HUES64 (cell line): ENCODE measurements at regions not wholly inside any gene's neighbourhood (a gene's known extent, or its start where the extent isn't known, plus 50 kb on each side); places are given as distances from the start of the nearest gene placed in this dataset.

Experiments
- H3K27ac ChIP-seq: 2 replicates; pipeline ENCODE4 v1.7.0; 2013; ENCODE audit warnings: low read depth, low read length, inconsistent platforms
- H3K27me3 ChIP-seq: 2 replicates; pipeline ENCODE4 v1.6.1; 2013; ENCODE audit warnings: mild to moderate bottlenecking, low read length; ENCODE audit not compliant: insufficient read depth
- H3K36me3 ChIP-seq: 2 replicates; pipeline ENCODE4 v1.6.1; 2013; ENCODE audit warnings: mild to moderate bottlenecking, low read length; ENCODE audit not compliant: insufficient read depth
- H3K4me1 ChIP-seq: 2 replicates; pipeline ENCODE4 v1.6.1; 2013; ENCODE audit warnings: mild to moderate bottlenecking, low read length, moderate library complexity; ENCODE audit not compliant: insufficient read depth
- H3K4me3 ChIP-seq: 2 replicates; pipeline ENCODE4 v1.5.1; 2013; ENCODE audit warnings: mild to moderate bottlenecking, low read length, moderate library complexity
- H3K9ac ChIP-seq: 2 replicates; pipeline ENCODE4 v1.6.1; 2013; ENCODE audit warnings: mild to moderate bottlenecking, low read depth, low read length
- H3K9me3 ChIP-seq: 2 replicates; pipeline ENCODE4 v1.6.1; 2013; ENCODE audit warnings: low read depth, low read length; ENCODE audit not compliant: insufficient read depth
- WGBS: fragments of 150-250, 120-280 bp; methylation state at CpG from one replicate; pipeline ENCODE4 v1.1.7; 2013; ENCODE audit warnings: missing lambda C conversion rate; 5-methylcytosine and 5-hydroxymethylcytosine counted together

DNA sequence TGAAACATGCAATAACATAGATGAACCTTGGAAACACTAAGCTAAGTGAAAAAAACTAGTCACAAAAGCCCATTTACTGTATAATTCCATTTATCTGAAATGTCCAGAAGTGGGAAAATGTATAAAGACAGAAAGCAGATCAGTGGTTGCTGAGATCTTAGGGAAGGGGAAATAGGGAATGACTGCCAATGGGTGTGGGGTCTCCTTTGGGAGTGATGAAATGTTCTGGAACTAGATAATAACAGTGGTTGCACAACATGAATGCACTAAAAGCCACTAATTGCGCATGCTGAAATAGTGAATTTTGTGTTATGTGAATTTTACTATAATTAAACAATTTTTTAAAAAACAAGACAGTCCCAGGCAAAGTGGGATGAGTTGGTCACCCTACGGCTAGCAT, 472.8 kb downstream of the CCDC171 start:
- H3K36me3 ChIP-seq: no peaks in the 10 kb centered on the region
- H3K27me3 ChIP-seq: no peaks in the 10 kb centered on the region
- WGBS: 99% methylated on average over 2 of the region's 2 CpGs
- no peaks in the 10 kb centered on the region for H3K4me1 ChIP-seq
- H3K9ac ChIP-seq: no peak overlapping the region
- H3K27ac ChIP-seq: no peak overlapping the region
- no peak overlapping the region for H3K4me3 ChIP-seq
- H3K9me3 ChIP-seq: no peaks in the 10 kb centered on the region

DNA sequence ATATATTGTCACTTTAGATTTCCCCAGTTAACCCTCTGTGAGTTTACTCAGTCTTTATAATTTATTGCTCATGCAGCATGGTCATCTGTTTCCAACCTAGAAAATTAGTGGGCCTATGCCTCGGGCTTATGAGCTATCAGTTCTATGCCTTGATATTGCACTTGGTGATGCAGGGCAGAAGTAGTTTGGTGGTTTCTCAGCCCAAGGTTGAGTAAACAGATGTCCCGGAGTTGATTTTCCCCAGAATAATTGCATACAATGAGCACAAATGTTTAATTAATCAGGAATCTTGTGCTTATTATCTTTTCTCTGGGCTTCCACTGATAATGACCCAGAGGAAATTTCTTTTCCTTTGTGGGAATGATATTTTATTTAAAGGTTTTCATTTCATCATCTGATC, 474.0 kb downstream of the CCDC171 start:
- no peaks in the 10 kb centered on the region for H3K9me3 ChIP-seq
- no peaks in the 10 kb centered on the region for H3K36me3 ChIP-seq
- no peaks in the 10 kb centered on the region for H3K27me3 ChIP-seq
- H3K9ac ChIP-seq: no peak overlapping the region
- no peaks in the 10 kb centered on the region for H3K4me1 ChIP-seq
- H3K4me3 ChIP-seq: no peak overlapping the region
- no peak overlapping the region for H3K27ac ChIP-seq
- 95% methylated on average over 2 of the region's 2 CpGs for WGBS

DNA sequence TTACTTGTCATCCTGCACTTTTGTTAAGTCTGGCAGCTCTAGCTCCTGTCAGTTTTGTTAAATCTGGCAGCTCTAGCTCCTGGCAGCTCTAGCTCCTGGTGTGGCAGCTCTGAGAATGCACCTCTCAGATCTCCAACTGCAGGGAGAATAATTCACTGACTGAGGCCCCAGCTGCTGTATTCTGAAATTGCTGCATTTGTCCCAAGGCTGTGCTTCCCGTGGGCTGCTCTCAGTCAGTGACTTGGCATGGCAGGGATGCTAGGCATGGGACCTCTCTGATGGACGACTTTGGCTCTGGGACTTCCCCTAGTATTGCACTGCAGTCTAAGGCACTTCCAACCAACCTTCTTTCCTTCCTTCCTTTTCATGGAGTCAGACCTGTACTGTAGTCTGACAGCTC, 475.7 kb downstream of the CCDC171 start:
- Histone ChIP-seq H3K27ac (no peak overlapping the region), H3K4me1 (no peaks in the 10 kb centered on the region), H3K4me3 (no peak overlapping the region), H3K36me3 (no peaks in the 10 kb centered on the region), H3K9me3 (no peaks in the 10 kb centered on the region), H3K9ac (no peak overlapping the region), H3K27me3 (no peaks in the 10 kb centered on the region)
- WGBS: 77% methylated on average over 2 of the region's 2 CpGs

- no peaks in the 10 kb centered on the region for H3K9me3 ChIP-seq
- no peaks in the 10 kb centered on the region for H3K4me1 ChIP-seq
- WGBS: 92% methylated on average over 6 of the region's 7 CpGs
- no peaks in the 10 kb centered on the region for H3K36me3 ChIP-seq
- no peak overlapping the region for H3K9ac ChIP-seq
- H3K27ac ChIP-seq: no peak overlapping the region
- H3K4me3 ChIP-seq: no peak overlapping the region
- H3K27me3 ChIP-seq: no peaks in the 10 kb centered on the region
These were observed 476.3 kb downstream of the CCDC171 start for GRCh38 chr9:16029046-16029615.

- 96% methylated on average over 2 of the region's 3 CpGs for WGBS
- no peaks in the 10 kb centered on the region for H3K4me1 ChIP-seq
These were observed 477.0 kb downstream of the CCDC171 start for GRCh38 chr9:16029796-16030363.

GRCh38 chr9:16030528-16031185, 477.8 kb downstream of the CCDC171 start:
- Histone ChIP-seq H3K27ac (no peak overlapping the region), H3K4me3 (no peak overlapping the region), H3K4me1 (no peaks in the 10 kb centered on the region), H3K36me3 (no peaks in the 10 kb centered on the region), H3K27me3 (no peaks in the 10 kb centered on the region), H3K9me3 (no peaks in the 10 kb centered on the region), H3K9ac (no peak overlapping the region)
- WGBS: 84% methylated on average over 8 of the region's 8 CpGs

More at GRCh38 chr9:16029796-16030363, 477.0 kb downstream of the CCDC171 start:
- H3K27me3 ChIP-seq: no peaks in the 10 kb centered on the region
- H3K36me3 ChIP-seq: no peaks in the 10 kb centered on the region
- no peaks in the 10 kb centered on the region for H3K9me3 ChIP-seq
- H3K9ac ChIP-seq: no peak overlapping the region
- H3K4me3 ChIP-seq: no peak overlapping the region
- no peak overlapping the region for H3K27ac ChIP-seq

DNA sequence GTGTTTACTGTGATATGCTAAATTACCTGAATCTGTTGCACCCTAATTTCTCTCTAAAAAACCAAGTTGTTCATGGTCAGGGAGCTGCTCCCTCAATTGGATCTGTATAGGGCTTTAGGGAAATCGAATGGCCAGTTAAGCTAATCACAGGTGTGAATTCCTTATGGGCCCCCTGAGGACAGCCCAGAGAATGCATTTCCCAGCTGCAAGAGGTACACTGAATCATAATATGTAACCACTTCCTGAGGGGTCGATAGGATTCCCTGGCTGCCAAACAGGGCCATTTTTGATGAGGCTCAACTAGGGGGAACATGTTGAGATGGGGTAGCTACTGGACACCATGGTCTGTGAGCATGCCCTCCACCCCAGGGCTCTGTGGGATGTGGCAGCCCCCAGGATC, 478.6 kb downstream of the CCDC171 start:
- H3K27ac ChIP-seq: no peak overlapping the region
- 83% methylated on average over 2 of the region's 2 CpGs for WGBS

DNA sequence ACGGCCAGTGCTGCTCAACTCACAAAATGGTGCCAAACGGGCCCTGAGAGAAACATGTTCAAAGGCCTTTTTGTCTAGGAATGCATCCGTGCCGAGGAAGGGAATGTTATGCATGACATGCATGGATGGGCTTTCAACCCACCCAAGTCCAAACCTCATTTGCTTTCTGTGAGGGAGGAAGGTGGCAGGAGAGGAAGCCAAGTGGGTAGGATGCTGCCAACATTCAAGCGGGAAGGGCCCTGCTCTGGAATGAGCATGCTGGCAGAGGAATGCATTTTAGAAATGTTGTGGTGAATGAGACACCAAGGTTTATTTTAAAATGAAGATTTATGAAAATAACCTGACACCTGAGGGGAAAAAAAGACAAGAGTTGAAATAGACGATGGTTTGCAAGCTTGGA, 479.1 kb downstream of the CCDC171 start:
- Histone ChIP-seq H3K9ac (no peak overlapping the region), H3K27ac (no peak overlapping the region), H3K4me3 (no peak overlapping the region), H3K9me3 (no peaks in the 10 kb centered on the region), H3K36me3 (no peaks in the 10 kb centered on the region), H3K27me3 (no peaks in the 10 kb centered on the region), H3K4me1 (no peaks in the 10 kb centered on the region)
- WGBS: 95% methylated on average over 6 of the region's 6 CpGs

More for the DNA sequence above, 478.6 kb downstream of the CCDC171 start:
- Histone ChIP-seq H3K27me3 (no peaks in the 10 kb centered on the region), H3K9ac (no peak overlapping the region), H3K36me3 (no peaks in the 10 kb centered on the region), H3K9me3 (no peaks in the 10 kb centered on the region), H3K4me3 (no peak overlapping the region), H3K4me1 (no peaks in the 10 kb centered on the region)

DNA sequence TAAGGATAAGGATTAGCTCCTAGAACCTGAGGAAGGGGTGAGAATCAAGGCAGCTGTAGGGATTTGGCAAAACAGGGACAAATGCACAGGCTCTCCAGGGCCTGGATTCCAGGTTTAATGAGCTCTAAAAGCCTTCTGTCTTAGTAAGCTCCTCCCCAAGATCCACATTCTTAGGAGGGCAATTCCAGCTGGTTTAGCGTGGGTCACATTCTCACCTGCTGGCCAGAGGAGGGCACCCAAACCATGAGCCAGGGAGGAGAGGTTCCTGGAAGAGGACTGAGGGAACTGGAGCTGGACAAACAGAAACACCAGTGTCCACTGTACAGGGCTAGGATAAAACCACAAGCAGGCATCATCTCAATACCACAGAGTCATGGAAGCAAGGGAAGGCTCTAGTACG, 480.0 kb downstream of the CCDC171 start:
- H3K27me3 ChIP-seq: no peaks in the 10 kb centered on the region
- 73% methylated on average over 2 of the region's 2 CpGs for WGBS
- no peak overlapping the region for H3K9ac ChIP-seq
- H3K9me3 ChIP-seq: no peaks in the 10 kb centered on the region
- no peaks in the 10 kb centered on the region for H3K4me1 ChIP-seq
- H3K4me3 ChIP-seq: no peak overlapping the region
- no peaks in the 10 kb centered on the region for H3K36me3 ChIP-seq
- no peak overlapping the region for H3K27ac ChIP-seq

DNA sequence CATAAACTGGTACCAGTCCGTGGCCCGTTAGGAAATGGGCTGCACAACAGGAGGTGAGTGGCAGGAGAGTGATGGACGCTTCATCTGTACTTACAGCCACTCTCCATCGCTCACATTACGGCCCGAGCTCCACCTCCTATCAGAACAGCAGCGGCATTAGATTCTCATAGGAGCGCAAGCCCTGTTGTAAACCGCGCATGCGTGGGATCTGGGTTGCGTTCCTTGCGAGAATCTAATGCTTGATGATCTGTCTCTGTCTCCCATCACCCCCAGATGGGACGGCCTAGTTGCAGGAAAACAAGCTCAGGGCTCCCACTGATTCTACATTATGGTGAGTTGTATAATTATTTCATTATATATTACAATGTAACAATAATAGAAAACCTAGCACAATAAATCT, 480.4 kb downstream of the CCDC171 start:
- Histone ChIP-seq H3K27ac (no peak overlapping the region), H3K9ac (no peak overlapping the region), H3K4me1 (no peaks in the 10 kb centered on the region), H3K27me3 (no peaks in the 10 kb centered on the region), H3K9me3 (no peaks in the 10 kb centered on the region), H3K36me3 (no peaks in the 10 kb centered on the region), H3K4me3 (no peak overlapping the region)
- 92% methylated on average over 13 of the region's 14 CpGs for WGBS

DNA sequence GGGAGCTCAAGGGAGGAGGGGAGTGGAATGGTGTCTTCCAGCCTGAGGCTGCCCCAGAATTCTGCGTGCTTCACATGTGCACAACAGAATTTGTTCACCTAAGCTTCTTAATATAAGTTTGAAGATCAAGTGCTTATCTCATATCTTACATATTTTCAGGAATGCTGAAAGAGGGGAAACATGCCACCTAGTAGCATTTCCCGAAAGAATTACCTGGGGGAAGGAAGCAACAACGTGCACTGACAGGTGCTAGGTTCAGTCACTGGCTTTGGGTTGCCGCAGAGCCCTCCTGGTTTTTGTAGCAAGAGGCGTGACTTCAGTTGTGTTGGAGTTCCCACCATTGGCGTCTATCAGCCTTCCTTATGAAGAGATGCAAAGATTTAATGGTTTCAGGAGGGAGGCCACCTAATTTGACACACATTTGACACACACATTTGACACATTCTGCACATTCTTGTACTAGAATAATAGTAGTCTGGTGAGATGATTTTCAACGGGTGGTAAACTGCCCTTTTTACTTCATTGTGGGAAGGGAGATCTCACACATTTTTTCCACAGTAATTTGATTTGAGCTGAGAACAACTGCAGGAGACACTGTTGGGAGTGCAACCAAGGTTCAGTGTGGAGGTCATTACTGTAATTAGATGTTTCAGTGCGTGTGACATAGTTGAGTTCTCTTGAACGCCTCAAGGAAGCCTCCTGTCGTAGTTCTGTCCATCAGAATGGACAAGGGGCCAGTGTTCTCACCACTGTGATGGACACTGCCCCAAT, 481.3 kb downstream of the CCDC171 start:
- Histone ChIP-seq H3K9me3 (no peaks in the 10 kb centered on the region), H3K27ac (no peak overlapping the region), H3K4me1 (peaks cover 3% of the 10 kb centered on the region), H3K36me3 (no peaks in the 10 kb centered on the region), H3K4me3 (no peak overlapping the region), H3K27me3 (no peaks in the 10 kb centered on the region), H3K9ac (no peak overlapping the region)
- WGBS: 92% methylated on average over 10 of the region's 10 CpGs
